H1 (cell line): ENCODE measurements at regions not wholly inside any gene's neighbourhood (a gene's known extent, or its start where the extent isn't known, plus 50 kb on each side); places are given as distances from the start of the nearest gene placed in this dataset.

Source experiments
- CTCF ChIA-PET: fragments of 300-600 bp; sonication (Branson Sonifier 250); formaldehyde crosslinking; loops from one replicate; lab custom pipeline; 2021; ENCODE audit not compliant: partially characterized antibody; lab: Charles Lee
- POLR2A ChIA-PET: fragments of 300-600 bp; sonication (Branson Sonifier 250); formaldehyde crosslinking; loops from one replicate; lab custom pipeline; 2021; ENCODE audit warnings: inconsistent platforms; ENCODE audit not compliant: partially characterized antibody; lab: Charles Lee
- DNase-seq, 2 experiments: peaks; one replicate each; pipeline versions ENCODE4 v3.0.0 to v3.0.0-alpha.2; 2010 to 2022; ENCODE audit warnings: low spot score in 2 of 2, low read depth in 1 of 2, mixed read lengths in 1 of 2
- FAIRE-seq: peaks from 2 replicates; lab custom pipeline; 2011; peaks lifted over from hg19 to GRCh38; lab: Jason Lieb, UNC
- H2AFZ ChIP-seq: 2 replicates; pipeline ENCODE4 v1.8.1; 2012; ENCODE audit warnings: low read length, inconsistent platforms
- H2AK5ac ChIP-seq: 2 replicates; pipeline ENCODE4 v1.6.1; 2013; ENCODE audit warnings: low read depth, low read length
- H2BK120ac ChIP-seq: replicated peaks from 2 replicates; pipeline ENCODE3; 2013; ENCODE audit warnings: low read depth, low read length, inconsistent platforms
- H2BK12ac ChIP-seq: 2 replicates; pipeline ENCODE4 v1.6.1; 2013; ENCODE audit warnings: low read depth, low read length
- H2BK15ac ChIP-seq: 2 replicates; pipeline ENCODE4 v1.6.1; 2013; ENCODE audit warnings: low read length
- H2BK20ac ChIP-seq: 2 replicates; pipeline ENCODE4 v1.6.1; 2013; ENCODE audit warnings: low read length
- H2BK5ac ChIP-seq: 2 replicates; pipeline ENCODE4 v1.6.1; 2013; ENCODE audit warnings: low read depth, low read length
- H3K14ac ChIP-seq: 2 replicates; pipeline ENCODE4 v1.6.1; 2013; ENCODE audit warnings: inconsistent platforms; ENCODE audit not compliant: insufficient read length
- H3K18ac ChIP-seq: 2 replicates; pipeline ENCODE4 v1.6.1; 2013; ENCODE audit warnings: low read length; ENCODE audit errors: extremely low read depth
- H3K23ac ChIP-seq: 2 replicates; pipeline ENCODE4 v1.6.1; 2013; ENCODE audit warnings: inconsistent platforms; ENCODE audit not compliant: insufficient read length
- H3K23me2 ChIP-seq: 2 replicates; pipeline ENCODE4 v1.6.1; 2013; ENCODE audit warnings: low read depth, low read length
- H3K27ac ChIP-seq: 2 replicates; pipeline ENCODE4 v1.6.1; 2011; ENCODE audit warnings: low read depth, low read length, inconsistent platforms
- H3K27me3 ChIP-seq, 4 experiments: replicated peaks in 1 of 4; 1 replicate in 1 of 4; 2 replicates in 3 of 4; pipeline versions ENCODE4 v1.6.1 to v1.8.1; 2011 to 2013; ENCODE audit warnings: low read length in 3 of 4, mild to moderate bottlenecking in 3 of 4, inconsistent platforms in 2 of 4, mixed read lengths in 2 of 4, moderate library complexity in 1 of 4; ENCODE audit not compliant: control insufficient read depth in 3 of 4, insufficient read depth in 3 of 4; ENCODE audit errors: extremely low read depth in 1 of 4
- H3K36me3 ChIP-seq, 4 experiments: 2 replicates each; pipeline versions ENCODE4 v1.6.1 to v1.8.1; 2011 to 2013; ENCODE audit warnings: mild to moderate bottlenecking in 4 of 4, low read length in 3 of 4, moderate library complexity in 2 of 4, control low read depth in 1 of 4, inconsistent platforms in 1 of 4; ENCODE audit not compliant: insufficient read depth in 4 of 4, control insufficient read depth in 2 of 4
- H3K4ac ChIP-seq: replicated peaks from 2 replicates; pipeline ENCODE3; 2013; ENCODE audit warnings: low read length, low read depth, mixed read lengths, inconsistent platforms; ENCODE audit not compliant: insufficient read length
- H3K4me1 ChIP-seq, 4 experiments: replicated peaks in 1 of 4; 1 replicate in 1 of 4; 2 replicates in 3 of 4; pipeline versions ENCODE4 v1.6.1 to v1.8.1; 2011 to 2013; ENCODE audit warnings: low read length in 3 of 4, inconsistent platforms in 2 of 4, mixed read lengths in 1 of 4; ENCODE audit not compliant: insufficient read depth in 4 of 4, control insufficient read depth in 3 of 4
- H3K4me2 ChIP-seq, 2 experiments: 2 replicates each; pipeline versions ENCODE4 v1.6.1 to v1.8.1; 2011 to 2013; ENCODE audit warnings: low read depth in 2 of 2, low read length in 2 of 2, control low read depth in 1 of 2, inconsistent platforms in 1 of 2, mild to moderate bottlenecking in 1 of 2; ENCODE audit not compliant: insufficient read depth in 1 of 2
- H3K4me3 ChIP-seq, 4 experiments: fragments of 200-600, 300-600 bp in 1 of 4; sonication (generic), shearing (Covaris generic), sonication (Bioruptor Twin) in 1 of 4; 2 replicates each; pipeline versions ENCODE4 v1.5.1 to v1.8.1; 2011 to 2016; ENCODE audit warnings: low read length in 4 of 4, low read depth in 3 of 4, control low read depth in 2 of 4, inconsistent platforms in 2 of 4, mild to moderate bottlenecking in 2 of 4, mixed read lengths in 1 of 4, moderate library complexity in 1 of 4; ENCODE audit not compliant: insufficient read depth in 2 of 4; ENCODE audit errors: extremely low read depth in 1 of 4
- H3K56ac ChIP-seq: replicated peaks from 2 replicates; pipeline ENCODE3; 2013; ENCODE audit warnings: low read depth, mild to moderate bottlenecking, mixed read lengths, low read length, inconsistent platforms; ENCODE audit not compliant: insufficient read length
- H3K79me1 ChIP-seq: 2 replicates; pipeline ENCODE4 v1.6.1; 2013; ENCODE audit warnings: low read depth, low read length, control low read depth
- H3K79me2 ChIP-seq, 2 experiments: 2 replicates each; pipeline versions ENCODE4 v1.6.1 to v1.8.1; 2012 to 2013; ENCODE audit warnings: low read length in 2 of 2, mild to moderate bottlenecking in 2 of 2, inconsistent platforms in 1 of 2; ENCODE audit not compliant: insufficient read depth in 2 of 2, control insufficient read depth in 1 of 2
- H3K9ac ChIP-seq, 4 experiments: replicated peaks in 1 of 4; 1 replicate in 1 of 4; 2 replicates in 3 of 4; pipeline versions ENCODE4 v1.6.1 to v1.8.1; 2011 to 2013; ENCODE audit warnings: low read depth in 3 of 4, low read length in 3 of 4, control low read depth in 2 of 4, mild to moderate bottlenecking in 2 of 4, moderate library complexity in 2 of 4, inconsistent platforms in 1 of 4; ENCODE audit errors: extremely low read depth in 1 of 4
- H3K9me3 ChIP-seq, 2 experiments: 2 replicates each; pipeline versions ENCODE4 v1.6.1 to v1.8.1; 2012 to 2013; ENCODE audit warnings: mild to moderate bottlenecking in 2 of 2, moderate library complexity in 2 of 2, control low read depth in 1 of 2, inconsistent platforms in 1 of 2, low read depth in 1 of 2, low read length in 1 of 2, mixed read lengths in 1 of 2; ENCODE audit not compliant: insufficient read depth in 2 of 2
- H4K20me1 ChIP-seq, 2 experiments: replicated peaks in 1 of 2; 2 replicates each; pipeline versions ENCODE3 to v1.8.1; 2011 to 2013; ENCODE audit warnings: inconsistent platforms in 2 of 2, low read length in 2 of 2, mild to moderate bottlenecking in 1 of 2; ENCODE audit not compliant: insufficient read depth in 2 of 2, control insufficient read depth in 1 of 2
- H4K5ac ChIP-seq: 2 replicates; pipeline ENCODE4 v1.6.1; 2013; ENCODE audit warnings: low read length, low read depth, mixed read lengths, inconsistent platforms; ENCODE audit not compliant: insufficient read length
- H4K8ac ChIP-seq: 2 replicates; pipeline ENCODE4 v1.8.0; 2013; ENCODE audit warnings: mild to moderate bottlenecking, moderate library complexity, low read length, inconsistent platforms; ENCODE audit not compliant: insufficient read depth; ENCODE audit errors: extremely low read depth
- H4K91ac ChIP-seq: replicated peaks from 2 replicates; pipeline ENCODE3; 2013; ENCODE audit warnings: low read length, mixed read lengths, inconsistent platforms; ENCODE audit not compliant: insufficient read length
- BRCA1 ChIP-seq: IDR thresholded peaks from 2 replicates; pipeline ENCODE4 v1.6.1; 2012; ENCODE audit warnings: low read depth, low read length, improper control_type of control experiment
- CBX8 ChIP-seq: fragments of 300-800, 300-1000 bp; sonication (generic); IDR thresholded peaks from 2 replicates; pipeline ENCODE4 v1.7.1; 2016; ENCODE audit warnings: low read depth, low read length, borderline replicate concordance
- POLR2A ChIP-seq, 2 experiments: IDR thresholded peaks; 1 replicate in 1 of 2; 2 replicates in 1 of 2; pipeline ENCODE4 v1.6.1; 2011; ENCODE audit warnings: low read depth in 2 of 2, low read length in 2 of 2, mild to moderate bottlenecking in 2 of 2; ENCODE audit errors: control extremely low read depth in 1 of 2
- RAD21 ChIP-seq, 2 experiments: IDR thresholded peaks in 1 of 2; conservative IDR thresholded peaks in 1 of 2; 2 replicates each; pipeline ENCODE4 v1.6.1; 2011; ENCODE audit warnings: low read depth in 2 of 2, low read length in 2 of 2, improper control_type of control experiment in 1 of 2, inconsistent platforms in 1 of 2, mild to moderate bottlenecking in 1 of 2, moderate library complexity in 1 of 2
- SP2 ChIP-seq: IDR thresholded peaks from 2 replicates; pipeline ENCODE4 v1.6.1; 2012; ENCODE audit warnings: mild to moderate bottlenecking, low read length, inconsistent platforms
- SRF ChIP-seq: IDR thresholded peaks from 2 replicates; pipeline ENCODE4 v1.6.1; 2011; ENCODE audit warnings: mild to moderate bottlenecking, low read depth, low read length, moderate library complexity
- TAF7 ChIP-seq: optimal IDR thresholded peaks from 2 replicates; pipeline ENCODE3; 2011; ENCODE audit warnings: low read depth, mild to moderate bottlenecking, inconsistent platforms, low read length, moderate library complexity, borderline replicate concordance
- YY1 ChIP-seq: IDR thresholded peaks from 2 replicates; pipeline ENCODE4 v1.6.1; 2011; ENCODE audit warnings: low read depth, mild to moderate bottlenecking, low read length
- WGBS, 2 experiments: shearing (Covaris generic) in 1 of 2; methylation state at CpG; one replicate each; pipeline versions ENCODE4 v1.1.6 to v1.1.7; 2013 to 2015; ENCODE audit warnings: low lambda C conversion rate in 2 of 2, mixed read lengths in 2 of 2, inconsistent platforms in 1 of 2, low coverage in 1 of 2, missing lambda C conversion rate in 1 of 2; ENCODE audit not compliant: insufficient replicate concordance in 2 of 2, insufficient coverage in 1 of 2, insufficient read length in 1 of 2; ENCODE audit errors: extremely low coverage in 1 of 2, missing lambda C conversion rate in 1 of 2; 5-methylcytosine and 5-hydroxymethylcytosine counted together

- CTCF ChIA-PET: no interaction called here
- no peak for TF ChIP-seq TAF7
- TF ChIP-seq SRF: no peak
- no peak for TF ChIP-seq CBX8
- no peak for TF ChIP-seq SP2
- TF ChIP-seq BRCA1: no peak
- no peak for TF ChIP-seq RAD21 (IDR thresholded peaks at IDR 0.05 in 1 of 2, conservative IDR thresholded peaks at IDR 0.05 in 1 of 2; ENCODE audit: low read depth in 2 of 2, low read length in 2 of 2)
- no peak for TF ChIP-seq POLR2A (IDR thresholded peaks at IDR 0.05; ENCODE audit: control extremely low read depth in 1 of 2, low read depth in 2 of 2, low read length in 2 of 2)
- TF ChIP-seq YY1: no peak
These were observed 242.2 kb upstream of the RREB1 start for GRCh38 chr6:6865611-6866010.

More at GRCh38 chr6:6865611-6866010, 242.2 kb upstream of the RREB1 start:
- H2AK5ac ChIP-seq: no peak overlapping the region
- no peak overlapping the region for H3K9ac ChIP-seq
- no peaks in the 10 kb centered on the region for H3K79me2 ChIP-seq
- no peak overlapping the region for H3K23ac ChIP-seq
- no peaks in the 10 kb centered on the region for H3K9me3 ChIP-seq
- DNase-seq (no peak), FAIRE-seq (no peak)
- 82% methylated on average over 5 of the region's 5 CpGs; no CpG with 5 or more reads in 1 of the 2 experiments for WGBS, 2 experiments
- no peak overlapping the region for H2BK20ac ChIP-seq
- no peaks in the 10 kb centered on the region for H3K27me3 ChIP-seq
- POLR2A ChIA-PET: interaction anchor here (1.1 kb wide), 1 partner anchor 9 kb away, joined by 3 read pairs; no protein-coding TSS in a partner anchor
- H4K8ac ChIP-seq: no peak overlapping the region
- no peak overlapping the region for H3K4me3 ChIP-seq
- H3K18ac ChIP-seq: no peak overlapping the region
- no peak overlapping the region for H2AFZ ChIP-seq
- no peak overlapping the region for H2BK120ac ChIP-seq
- H3K14ac ChIP-seq: no peak overlapping the region
- no peaks in the 10 kb centered on the region for H3K4me1 ChIP-seq
- H2BK12ac ChIP-seq: no peak overlapping the region
- H3K27ac ChIP-seq: no peak overlapping the region
- no peaks in the 10 kb centered on the region for H3K79me1 ChIP-seq
- no peaks in the 10 kb centered on the region for H3K36me3 ChIP-seq
- H3K4ac ChIP-seq: no peak overlapping the region
- H4K5ac ChIP-seq: no peak overlapping the region
- H2BK15ac ChIP-seq: no peak overlapping the region
- no peak overlapping the region for H3K4me2 ChIP-seq
- no peaks in the 10 kb centered on the region for H4K20me1 ChIP-seq
- no peak overlapping the region for H3K56ac ChIP-seq
- H4K91ac ChIP-seq: no peak overlapping the region
- no peaks in the 10 kb centered on the region for H3K23me2 ChIP-seq
- H2BK5ac ChIP-seq: no peak overlapping the region
